BE2C (cell line): ENCODE measurements at regions not wholly inside any gene's neighbourhood (a gene's known extent, or its start where the extent isn't known, plus 50 kb on each side); places are given as distances from the start of the nearest gene placed in this dataset.

Source experiments
- DNase-seq: peaks from one replicate; pipeline ENCODE4 v3.0.0-alpha.2; 2020
- H3K27me3 ChIP-seq: fragments of 250-450 bp; sonication (Bioruptor Pico); 2 replicates; pipeline ENCODE4 v1.5.1; 2020; ENCODE audit warnings: mild to moderate bottlenecking
- H3K36me3 ChIP-seq: fragments of 250-450 bp; sonication (Bioruptor Pico); 2 replicates; pipeline ENCODE4 v1.5.1; 2020; ENCODE audit warnings: mild to moderate bottlenecking
- H3K4me1 ChIP-seq: fragments of 250-450 bp; sonication (Bioruptor Pico); 2 replicates; pipeline ENCODE4 v1.5.1; 2020
- H3K4me3 ChIP-seq: 2 replicates; pipeline ENCODE4 v1.5.1; 2011; ENCODE audit warnings: low read depth, low read length
- H3K9me3 ChIP-seq: fragments of 250-450 bp; sonication (Bioruptor Pico); 2 replicates; pipeline ENCODE4 v1.5.1; 2020
- CTCF ChIP-seq: IDR thresholded peaks from 2 replicates; pipeline ENCODE4 v1.5.1; 2012; ENCODE audit warnings: mild to moderate bottlenecking, low read depth, low read length

DNA sequence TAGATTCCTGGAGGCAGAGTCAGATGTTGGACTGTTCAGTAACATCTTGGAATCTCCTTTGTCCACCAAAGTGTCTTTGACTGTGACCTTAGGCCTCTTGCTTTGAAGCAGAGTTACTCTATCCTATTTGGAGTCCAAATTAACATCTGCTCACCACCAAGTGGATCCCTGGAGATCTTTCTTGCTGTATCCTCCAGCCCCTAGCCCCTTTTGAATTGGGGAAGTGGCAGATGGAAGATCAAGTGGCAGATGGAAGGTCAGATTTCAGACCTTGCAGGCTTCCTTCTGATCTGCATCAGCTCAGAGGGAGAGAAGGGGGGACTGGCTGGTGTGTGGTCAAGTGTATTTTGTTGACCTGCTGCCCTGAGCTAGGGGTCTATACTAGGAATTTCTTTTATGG is 125.0 kb upstream of the ROPN1 start:
- H3K4me3 ChIP-seq = no peak overlapping the region
- no peak for TF ChIP-seq CTCF
- H3K36me3 ChIP-seq = no peaks in the 10 kb centered on the region
- peaks cover 45% of the 10 kb centered on the region for H3K4me1 ChIP-seq
- no peaks in the 10 kb centered on the region for H3K9me3 ChIP-seq
- no peaks in the 10 kb centered on the region for H3K27me3 ChIP-seq
- DNase-seq = no peak

GRCh38 chr3:124117486-124117885 is 125.6 kb upstream of the ROPN1 start:
- no peaks in the 10 kb centered on the region for H3K27me3 ChIP-seq
- H3K9me3 ChIP-seq = no peaks in the 10 kb centered on the region
- H3K36me3 ChIP-seq = no peaks in the 10 kb centered on the region
- no peak for DNase-seq
- no peak overlapping the region for H3K4me3 ChIP-seq
- H3K4me1 ChIP-seq = peaks cover 49% of the 10 kb centered on the region
- no peak for TF ChIP-seq CTCF

- Histone ChIP-seq H3K36me3 (no peaks in the 10 kb centered on the region), H3K4me1 (peaks cover 49% of the 10 kb centered on the region), H3K4me3 (no peak overlapping the region), H3K27me3 (no peaks in the 10 kb centered on the region), H3K9me3 (no peaks in the 10 kb centered on the region)
- no peak for DNase-seq
- TF ChIP-seq CTCF = no peak
These were observed 126.5 kb upstream of the ROPN1 start for GRCh38 chr3:124118397-124118796.

DNA sequence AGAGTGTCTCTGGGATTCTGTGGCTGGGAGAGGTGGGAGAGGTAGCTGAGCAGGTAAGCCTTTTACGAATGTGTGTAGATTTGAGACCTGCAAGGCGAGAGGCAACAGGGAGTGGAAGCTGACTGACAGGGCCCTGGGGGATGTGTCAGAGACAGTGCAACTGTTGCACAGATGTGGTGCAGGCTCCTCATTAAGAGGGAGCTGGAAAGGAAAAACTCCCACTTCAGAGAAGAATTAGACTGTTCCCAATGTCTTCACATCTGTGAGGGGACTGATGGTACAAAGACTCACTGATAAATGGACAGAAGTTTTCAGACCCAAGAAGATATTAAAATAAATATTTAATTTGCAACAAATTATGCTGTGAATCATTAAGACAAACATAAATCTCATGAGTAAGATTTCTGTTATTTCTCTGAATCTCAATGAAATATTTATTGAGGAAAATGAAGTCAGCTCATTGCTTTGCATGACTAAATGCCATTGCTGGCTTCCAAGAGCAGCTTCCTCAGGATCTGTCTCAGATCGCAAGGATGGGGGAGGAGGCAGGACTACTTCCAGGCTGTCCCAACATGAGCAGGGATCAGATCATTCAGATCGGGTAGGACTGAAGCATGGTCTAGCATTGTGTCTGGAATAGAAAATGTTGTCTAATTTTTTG is 127.3 kb upstream of the ROPN1 start:
- DNase-seq = peak; percentile 33
- no peak for TF ChIP-seq CTCF
- Histone ChIP-seq H3K27me3 (no peaks in the 10 kb centered on the region), H3K4me1 (peaks cover 49% of the 10 kb centered on the region), H3K36me3 (no peaks in the 10 kb centered on the region), H3K9me3 (no peaks in the 10 kb centered on the region), H3K4me3 (no peak overlapping the region)

GRCh38 chr3:124121379-124122312 is 129.7 kb upstream of the ROPN1 start:
- DNase-seq = no peak

More at GRCh38 chr3:124121379-124122312, 129.7 kb upstream of the ROPN1 start:
- peaks cover 48% of the 10 kb centered on the region for H3K4me1 ChIP-seq
- TF ChIP-seq CTCF = no peak
- no peaks in the 10 kb centered on the region for H3K36me3 ChIP-seq
- no peaks in the 10 kb centered on the region for H3K27me3 ChIP-seq
- no peaks in the 10 kb centered on the region for H3K9me3 ChIP-seq
- no peak overlapping the region for H3K4me3 ChIP-seq
